BE2C (cell line): ENCODE measurements at regions not wholly inside any gene's neighbourhood (a gene's known extent, or its start where the extent isn't known, plus 50 kb on each side); places are given as distances from the start of the nearest gene placed in this dataset.

Experiments
- DNase-seq: peaks from one replicate; pipeline ENCODE4 v3.0.0-alpha.2; 2020
- H3K27me3 ChIP-seq: fragments of 250-450 bp; sonication (Bioruptor Pico); 2 replicates; pipeline ENCODE4 v1.5.1; 2020; ENCODE audit warnings: mild to moderate bottlenecking
- H3K36me3 ChIP-seq: fragments of 250-450 bp; sonication (Bioruptor Pico); 2 replicates; pipeline ENCODE4 v1.5.1; 2020; ENCODE audit warnings: mild to moderate bottlenecking
- H3K4me1 ChIP-seq: fragments of 250-450 bp; sonication (Bioruptor Pico); 2 replicates; pipeline ENCODE4 v1.5.1; 2020
- H3K4me3 ChIP-seq: 2 replicates; pipeline ENCODE4 v1.5.1; 2011; ENCODE audit warnings: low read depth, low read length
- H3K9me3 ChIP-seq: fragments of 250-450 bp; sonication (Bioruptor Pico); 2 replicates; pipeline ENCODE4 v1.5.1; 2020
- CTCF ChIP-seq: IDR thresholded peaks from 2 replicates; pipeline ENCODE4 v1.5.1; 2012; ENCODE audit warnings: mild to moderate bottlenecking, low read depth, low read length

GRCh38 chr1:168386492-168386891 lies 105.8 kb downstream of the TBX19 start:
- no peak for TF ChIP-seq CTCF
- Histone ChIP-seq H3K4me3 (no peak overlapping the region), H3K9me3 (no peaks in the 10 kb centered on the region), H3K4me1 (peaks cover 6% of the 10 kb centered on the region; the same call in 1 of the 2 replicates), H3K27me3 (no peaks in the 10 kb centered on the region), H3K36me3 (no peaks in the 10 kb centered on the region)
- no peak for DNase-seq

- H3K4me3 ChIP-seq: no peak overlapping the region
- peak; percentile 32 for TF ChIP-seq CTCF
- H3K36me3 ChIP-seq: no peaks in the 10 kb centered on the region
Measured at GRCh38 chr1:168381850-168382249, 101.2 kb downstream of the TBX19 start.

GRCh38 chr1:168380945-168381344 lies 100.3 kb downstream of the TBX19 start:
- Histone ChIP-seq H3K36me3 (no peaks in the 10 kb centered on the region), H3K4me1 (no peaks in the 10 kb centered on the region), H3K4me3 (no peak overlapping the region), H3K27me3 (no peaks in the 10 kb centered on the region), H3K9me3 (no peaks in the 10 kb centered on the region)
- TF ChIP-seq CTCF: no peak
- no peak for DNase-seq

More at GRCh38 chr1:168381850-168382249, 101.2 kb downstream of the TBX19 start:
- H3K4me1 ChIP-seq: no peaks in the 10 kb centered on the region
- no peaks in the 10 kb centered on the region for H3K9me3 ChIP-seq
- H3K27me3 ChIP-seq: no peaks in the 10 kb centered on the region
- DNase-seq: no peak

GRCh38 chr1:168379104-168379860 lies 98.6 kb downstream of the TBX19 start:
- TF ChIP-seq CTCF: no peak
- Histone ChIP-seq H3K4me3 (no peak overlapping the region), H3K4me1 (no peaks in the 10 kb centered on the region), H3K36me3 (no peaks in the 10 kb centered on the region), H3K9me3 (no peaks in the 10 kb centered on the region), H3K27me3 (no peaks in the 10 kb centered on the region)
- DNase-seq: no peak

GRCh38 chr1:168375566-168376300 lies 95.1 kb downstream of the TBX19 start:
- TF ChIP-seq CTCF: no peak

GRCh38 chr1:168374566-168374965 lies 93.9 kb downstream of the TBX19 start:
- no peak for DNase-seq
- Histone ChIP-seq H3K4me3 (no peak overlapping the region), H3K4me1 (peaks cover 11% of the 10 kb centered on the region), H3K9me3 (no peaks in the 10 kb centered on the region), H3K27me3 (no peaks in the 10 kb centered on the region), H3K36me3 (no peaks in the 10 kb centered on the region)
- no peak for TF ChIP-seq CTCF

More at GRCh38 chr1:168375566-168376300, 95.1 kb downstream of the TBX19 start:
- Histone ChIP-seq H3K4me1 (peaks cover 11% of the 10 kb centered on the region), H3K4me3 (no peak overlapping the region), H3K9me3 (no peaks in the 10 kb centered on the region), H3K36me3 (no peaks in the 10 kb centered on the region), H3K27me3 (no peaks in the 10 kb centered on the region)
- no peak for DNase-seq
